ENCODE measurements at regions not wholly inside any gene's neighbourhood (a gene's known extent, or its start where the extent isn't known, plus 50 kb on each side); places are given as distances from the start of the nearest gene placed in this dataset.

GRCh38 chr11:115104851-115105453, 399.3 kb downstream of the CADM1 start:
- Mint-ChIP-seq H3K4me1 (ENCODE audit: low read depth) (no peaks in the 10 kb centered on the region), H3K27ac (ENCODE audit: unreplicated experiment) (no peak overlapping the region), H3K27me3 (ENCODE audit: low read depth) (peaks cover 24% of the 10 kb centered on the region), H3K9me3 (ENCODE audit: low read depth) (no peaks in the 10 kb centered on the region), H3K36me3 (ENCODE audit: low read depth) (no peaks in the 10 kb centered on the region), H3K4me3 (ENCODE audit: unreplicated experiment) (no peak overlapping the region)
- TF ChIP-seq, protein P1, sequence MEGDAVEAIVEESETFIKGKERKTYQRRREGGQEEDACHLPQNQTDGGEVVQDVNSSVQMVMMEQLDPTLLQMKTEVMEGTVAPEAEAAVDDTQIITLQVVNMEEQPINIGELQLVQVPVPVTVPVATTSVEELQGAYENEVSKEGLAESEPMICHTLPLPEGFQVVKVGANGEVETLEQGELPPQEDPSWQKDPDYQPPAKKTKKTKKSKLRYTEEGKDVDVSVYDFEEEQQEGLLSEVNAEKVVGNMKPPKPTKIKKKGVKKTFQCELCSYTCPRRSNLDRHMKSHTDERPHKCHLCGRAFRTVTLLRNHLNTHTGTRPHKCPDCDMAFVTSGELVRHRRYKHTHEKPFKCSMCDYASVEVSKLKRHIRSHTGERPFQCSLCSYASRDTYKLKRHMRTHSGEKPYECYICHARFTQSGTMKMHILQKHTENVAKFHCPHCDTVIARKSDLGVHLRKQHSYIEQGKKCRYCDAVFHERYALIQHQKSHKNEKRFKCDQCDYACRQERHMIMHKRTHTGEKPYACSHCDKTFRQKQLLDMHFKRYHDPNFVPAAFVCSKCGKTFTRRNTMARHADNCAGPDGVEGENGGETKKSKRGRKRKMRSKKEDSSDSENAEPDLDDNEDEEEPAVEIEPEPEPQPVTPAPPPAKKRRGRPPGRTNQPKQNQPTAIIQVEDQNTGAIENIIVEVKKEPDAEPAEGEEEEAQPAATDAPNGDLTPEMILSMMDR (IDR thresholded peaks at IDR 0.05) = no peak
- no peak for DNase-seq (ENCODE audit: low spot score)

GRCh38 chr11:115111066-115111465, 393.1 kb downstream of the CADM1 start:
- H3K36me3 Mint-ChIP-seq (ENCODE audit: low read depth) = no peaks in the 10 kb centered on the region
- TF ChIP-seq, protein P1 (IDR thresholded peaks at IDR 0.05) = no peak
- H3K4me1 Mint-ChIP-seq (ENCODE audit: low read depth) = no peaks in the 10 kb centered on the region
- H3K9me3 Mint-ChIP-seq (ENCODE audit: low read depth) = no peaks in the 10 kb centered on the region
- no peak overlapping the region for H3K4me3 Mint-ChIP-seq (ENCODE audit: unreplicated experiment)
- H3K27me3 Mint-ChIP-seq (ENCODE audit: low read depth) = peaks cover 18% of the 10 kb centered on the region
- no peak overlapping the region for H3K27ac Mint-ChIP-seq (ENCODE audit: unreplicated experiment)
- DNase-seq (ENCODE audit: low spot score) = no peak

DNA sequence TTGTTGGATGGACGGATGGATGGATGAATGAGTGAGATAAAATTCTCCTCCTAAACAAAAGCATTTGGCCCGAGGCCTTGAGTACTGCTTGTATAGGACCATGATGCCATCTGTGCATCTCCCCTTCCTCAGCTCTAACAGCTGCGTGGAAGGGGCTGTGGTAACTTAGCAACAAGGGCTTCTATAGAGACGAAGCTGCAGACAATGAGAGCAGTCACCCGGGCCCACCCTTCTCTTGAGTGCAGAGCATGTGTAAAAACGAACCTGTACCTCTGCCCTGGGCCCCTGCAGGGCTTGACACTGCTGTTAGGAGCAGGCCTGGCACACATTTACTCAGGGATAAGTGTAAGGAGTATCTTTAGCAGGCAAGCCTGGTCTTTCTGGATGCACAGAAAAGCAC, 391.5 kb downstream of the CADM1 start:
- TF ChIP-seq, protein P1 (IDR thresholded peaks at IDR 0.05) = no peak
- no peak overlapping the region for H3K27ac Mint-ChIP-seq (ENCODE audit: unreplicated experiment)
- H3K36me3 Mint-ChIP-seq (ENCODE audit: low read depth) = no peaks in the 10 kb centered on the region
- H3K9me3 Mint-ChIP-seq (ENCODE audit: low read depth) = no peaks in the 10 kb centered on the region
- no peaks in the 10 kb centered on the region for H3K4me1 Mint-ChIP-seq (ENCODE audit: low read depth)
- no peak for DNase-seq (ENCODE audit: low spot score)
- no peak overlapping the region for H3K4me3 Mint-ChIP-seq (ENCODE audit: unreplicated experiment)
- peaks cover 13% of the 10 kb centered on the region for H3K27me3 Mint-ChIP-seq (ENCODE audit: low read depth)

GRCh38 chr11:115117956-115118493, 386.2 kb downstream of the CADM1 start:
- no peak overlapping the region for H3K27ac Mint-ChIP-seq (ENCODE audit: unreplicated experiment)
- H3K9me3 Mint-ChIP-seq (ENCODE audit: low read depth) = no peaks in the 10 kb centered on the region

DNA sequence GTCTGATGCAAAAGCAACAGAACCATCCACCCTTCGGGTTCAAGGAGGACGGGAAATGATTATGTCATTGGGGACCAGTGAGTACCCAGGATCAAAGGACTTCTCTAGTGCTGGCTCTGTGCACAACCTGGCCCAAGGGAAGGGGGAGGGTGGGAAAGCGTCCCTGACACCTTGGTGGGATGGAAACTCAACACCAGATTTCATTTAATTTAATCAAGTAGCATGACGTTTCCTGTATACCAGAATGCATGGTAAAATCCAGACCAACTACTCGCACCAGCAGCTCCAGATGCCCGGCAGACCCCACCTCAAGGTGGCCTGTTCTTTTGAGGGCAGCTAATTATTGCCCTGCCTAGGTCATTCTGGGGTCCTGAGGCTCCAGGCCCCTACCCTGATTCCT, 385.1 kb downstream of the CADM1 start:
- no peaks in the 10 kb centered on the region for H3K27me3 Mint-ChIP-seq (ENCODE audit: low read depth)
- no peaks in the 10 kb centered on the region for H3K4me1 Mint-ChIP-seq (ENCODE audit: low read depth)
- H3K4me3 Mint-ChIP-seq (ENCODE audit: unreplicated experiment) = no peak overlapping the region
- TF ChIP-seq, protein P1 (IDR thresholded peaks at IDR 0.05) = no peak
- no peaks in the 10 kb centered on the region for H3K9me3 Mint-ChIP-seq (ENCODE audit: low read depth)
- no peaks in the 10 kb centered on the region for H3K36me3 Mint-ChIP-seq (ENCODE audit: low read depth)
- no peak overlapping the region for H3K27ac Mint-ChIP-seq (ENCODE audit: unreplicated experiment)
- no peak for DNase-seq (ENCODE audit: low spot score)

More at GRCh38 chr11:115117956-115118493, 386.2 kb downstream of the CADM1 start:
- TF ChIP-seq, protein P1 (IDR thresholded peaks at IDR 0.05) = no peak
- no peaks in the 10 kb centered on the region for H3K36me3 Mint-ChIP-seq (ENCODE audit: low read depth)
- no peak for DNase-seq (ENCODE audit: low spot score)
- no peak overlapping the region for H3K4me3 Mint-ChIP-seq (ENCODE audit: unreplicated experiment)
- no peaks in the 10 kb centered on the region for H3K27me3 Mint-ChIP-seq (ENCODE audit: low read depth)
- no peaks in the 10 kb centered on the region for H3K4me1 Mint-ChIP-seq (ENCODE audit: low read depth)
